Muscle of leg (tissue), 3 donors: ENCODE measurements at regions not wholly inside any gene's neighbourhood (a gene's known extent, or its start where the extent isn't known, plus 50 kb on each side); places are given as distances from the start of the nearest gene placed in this dataset.
"Not testable (repeated sequence)": the region's sequence is repeated elsewhere in the genome, so short reads cannot be mapped to it uniquely, and the experiment has no call there.

ENCODE experiments used
- DNase-seq: peaks from one replicate; pipeline ENCODE4 v3.0.0; 2013
- H3K27ac ChIP-seq: one replicate; pipeline ENCODE4 v1.5.1; 2013; ENCODE audit warnings: mild to moderate bottlenecking, low read length, control low read depth
- H3K27me3 ChIP-seq: one replicate; pipeline ENCODE4 v1.6.1; 2013; ENCODE audit warnings: low read length; ENCODE audit not compliant: control insufficient read depth, insufficient read depth
- H3K36me3 ChIP-seq: one replicate; pipeline ENCODE4 v1.6.1; 2013; ENCODE audit warnings: low read length; ENCODE audit not compliant: control insufficient read depth, insufficient read depth
- H3K4me1 ChIP-seq: one replicate; pipeline ENCODE4 v1.6.1; 2013; ENCODE audit warnings: low read length; ENCODE audit not compliant: control insufficient read depth, insufficient read depth
- H3K4me3 ChIP-seq: one replicate; pipeline ENCODE4 v1.5.1; 2013; ENCODE audit warnings: low read length, control low read depth
- H3K9me3 ChIP-seq: replicated peaks from 2 replicates; pipeline ENCODE4 v1.6.1; 2013; ENCODE audit warnings: low read depth, low read length; ENCODE audit not compliant: control insufficient read depth
- WGBS: methylation state at CpG from one replicate; pipeline ENCODE4 v1.1.5; 2013; ENCODE audit warnings: missing lambda C conversion rate; ENCODE audit not compliant: insufficient coverage; 5-methylcytosine and 5-hydroxymethylcytosine counted together

DNA sequence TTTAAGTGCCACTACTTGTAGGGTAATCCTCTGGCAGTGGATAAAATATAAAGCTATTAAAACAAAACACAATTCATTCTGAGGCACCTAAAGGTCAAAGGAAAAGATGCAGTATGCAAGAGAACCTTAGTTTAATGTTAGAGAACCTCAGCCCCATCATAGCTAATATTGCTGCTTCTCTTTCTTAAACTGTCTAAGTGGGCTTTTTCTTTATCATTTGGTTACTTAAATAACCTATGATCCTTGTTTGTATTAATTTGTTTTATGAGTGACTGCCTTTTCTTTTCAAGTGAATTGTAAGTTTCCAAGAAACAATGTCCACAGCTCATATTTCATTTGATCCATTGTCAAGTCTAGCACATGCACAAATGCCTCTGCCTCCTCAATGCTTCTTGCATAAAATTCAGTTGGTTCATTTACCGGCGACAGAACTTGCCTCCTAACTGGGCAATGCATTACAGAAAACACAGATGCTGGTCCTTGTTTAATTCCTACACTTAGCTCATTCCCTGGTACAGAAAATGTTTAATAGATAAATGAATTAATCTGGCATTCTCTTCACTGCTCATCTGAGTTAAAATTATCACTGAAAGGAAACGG is 1049.8 kb downstream of the OLFM4 start:
- no peaks in the 10 kb centered on the region for H3K36me3 ChIP-seq
- H3K4me1 ChIP-seq: no peaks in the 10 kb centered on the region
- no peak for DNase-seq
- H3K27me3 ChIP-seq: no peaks in the 10 kb centered on the region
- peaks cover 6% of the 10 kb centered on the region for H3K9me3 ChIP-seq
- WGBS: no CpG with 5 or more reads among the region's 3 CpGs
- no peak overlapping the region for H3K4me3 ChIP-seq
- no peak overlapping the region for H3K27ac ChIP-seq

DNA sequence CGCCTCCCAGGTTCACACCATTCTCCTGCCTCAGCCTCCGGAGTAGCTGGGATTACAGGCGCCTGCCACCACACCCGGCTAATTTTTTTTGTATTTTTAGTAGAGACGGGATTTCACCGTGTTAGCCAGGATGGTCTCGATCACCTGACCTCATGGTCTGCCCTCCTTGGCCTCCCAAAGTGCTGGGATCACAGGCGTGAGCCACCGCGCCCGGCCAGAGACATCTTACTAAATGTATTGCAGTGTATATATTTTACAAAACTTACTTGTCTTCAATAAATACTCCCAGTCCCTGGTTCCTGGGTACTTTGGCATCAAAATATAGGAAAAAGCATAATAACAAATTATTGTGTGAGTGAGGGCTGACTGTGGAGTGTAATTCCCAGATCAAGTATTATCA is 1053.7 kb downstream of the OLFM4 start:
- not testable (repeated sequence) for H3K27ac ChIP-seq, H3K9me3 ChIP-seq, H3K4me3 ChIP-seq, H3K27me3 ChIP-seq, H3K4me1 ChIP-seq, H3K36me3 ChIP-seq, DNase-seq
- no CpG with 5 or more reads among the region's 11 CpGs for WGBS

DNA sequence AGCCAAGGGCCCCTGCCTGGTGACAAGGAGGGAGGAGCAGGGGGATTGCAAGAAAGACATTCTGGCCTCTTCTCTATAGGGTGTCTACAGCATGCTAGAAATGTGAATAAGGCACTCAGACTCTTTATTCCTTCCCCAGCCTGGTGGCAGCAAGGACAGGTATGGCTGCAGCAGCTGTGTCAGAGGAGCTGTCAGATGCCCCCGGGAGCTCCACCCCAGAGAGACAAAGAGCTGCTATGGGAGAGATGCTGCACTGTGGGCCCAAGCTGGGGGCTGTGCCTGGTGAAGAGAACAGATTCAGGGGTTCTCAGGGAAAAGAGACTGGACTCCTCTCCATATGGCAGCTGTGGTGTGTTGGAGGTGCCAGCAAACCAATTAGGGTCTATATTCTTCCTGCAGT is 1063.3 kb downstream of the OLFM4 start:
- H3K27ac ChIP-seq: no peak overlapping the region
- H3K4me3 ChIP-seq: no peak overlapping the region
- WGBS: 70% methylated on average over 1 of the region's 1 CpG
- no peaks in the 10 kb centered on the region for H3K9me3 ChIP-seq
- no peaks in the 10 kb centered on the region for H3K27me3 ChIP-seq
- no peak for DNase-seq
- no peaks in the 10 kb centered on the region for H3K4me1 ChIP-seq
- H3K36me3 ChIP-seq: no peaks in the 10 kb centered on the region

DNA sequence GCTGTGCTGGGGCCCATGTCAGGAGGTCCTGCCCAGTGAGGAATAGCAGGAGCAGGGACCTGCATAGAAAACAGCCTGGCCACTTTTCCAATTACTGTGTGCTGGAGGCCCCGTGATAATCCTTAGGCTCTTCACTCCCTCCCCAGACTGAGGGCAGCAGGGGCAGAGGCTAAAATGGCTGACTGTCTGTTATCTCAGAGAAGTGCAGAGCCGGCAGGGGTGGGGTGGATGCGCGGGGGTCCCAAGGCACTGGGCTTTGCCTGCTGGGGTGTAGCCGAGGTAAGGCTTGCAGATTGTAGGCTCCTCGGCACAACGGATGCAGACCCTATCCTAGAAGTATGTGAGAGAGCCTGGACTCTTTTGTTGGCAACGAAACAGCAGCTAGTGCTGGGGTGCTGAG is 1064.1 kb downstream of the OLFM4 start:
- Histone ChIP-seq H3K27me3 (no peaks in the 10 kb centered on the region), H3K9me3 (no peaks in the 10 kb centered on the region), H3K4me1 (no peaks in the 10 kb centered on the region), H3K4me3 (no peak overlapping the region), H3K27ac (no peak overlapping the region), H3K36me3 (no peaks in the 10 kb centered on the region)
- DNase-seq: no peak
- 85% methylated on average over 7 of the region's 8 CpGs for WGBS

DNA sequence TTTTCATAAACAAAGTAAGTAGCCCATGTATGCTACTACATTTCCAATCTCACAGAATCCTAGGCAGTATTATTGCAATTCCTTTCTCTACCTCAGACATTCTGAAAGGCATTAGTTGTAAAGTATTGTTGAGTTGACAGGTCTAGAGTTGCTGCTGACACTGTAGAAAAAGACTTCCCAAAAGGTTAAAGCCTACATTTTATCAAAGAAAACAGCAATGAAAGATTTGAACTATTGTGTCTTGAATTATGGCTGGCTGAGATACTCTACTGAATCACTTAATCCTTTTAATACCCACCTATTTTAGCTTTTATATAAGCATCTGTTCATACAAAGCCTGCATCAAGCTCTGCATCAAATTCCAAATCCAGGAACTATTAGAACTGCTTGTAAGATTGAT is 1082.0 kb downstream of the OLFM4 start:
- Histone ChIP-seq H3K36me3 (no peaks in the 10 kb centered on the region), H3K9me3 (no peaks in the 10 kb centered on the region), H3K27me3 (no peaks in the 10 kb centered on the region), H3K27ac (no peak overlapping the region), H3K4me3 (no peak overlapping the region), H3K4me1 (no peaks in the 10 kb centered on the region)
- no peak for DNase-seq

DNA sequence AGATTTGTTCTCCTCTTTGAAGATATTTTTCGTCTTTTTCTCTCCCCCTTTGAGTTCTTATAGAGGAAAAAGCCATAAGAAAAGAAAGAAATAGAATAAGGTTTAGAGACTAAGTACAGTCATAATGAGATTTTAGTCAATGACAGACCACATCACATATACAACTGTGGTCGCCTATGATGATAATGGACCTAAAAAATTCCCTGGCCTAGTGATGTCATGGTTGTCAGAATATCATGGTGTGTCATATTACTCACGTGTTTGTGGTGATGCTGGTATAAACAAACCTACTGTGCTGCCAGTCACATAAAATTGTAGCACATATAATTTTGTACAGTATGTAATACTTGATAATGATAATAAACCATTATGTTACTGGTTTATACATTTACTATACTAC is 1096.1 kb downstream of the OLFM4 start:
- DNase-seq: no peak
- no peaks in the 10 kb centered on the region for H3K27me3 ChIP-seq
- H3K4me3 ChIP-seq: no peak overlapping the region
- H3K36me3 ChIP-seq: no peaks in the 10 kb centered on the region
- H3K9me3 ChIP-seq: no peaks in the 10 kb centered on the region
- WGBS: no CpG with 5 or more reads among the region's 3 CpGs
- H3K4me1 ChIP-seq: no peaks in the 10 kb centered on the region
- H3K27ac ChIP-seq: no peak overlapping the region

DNA sequence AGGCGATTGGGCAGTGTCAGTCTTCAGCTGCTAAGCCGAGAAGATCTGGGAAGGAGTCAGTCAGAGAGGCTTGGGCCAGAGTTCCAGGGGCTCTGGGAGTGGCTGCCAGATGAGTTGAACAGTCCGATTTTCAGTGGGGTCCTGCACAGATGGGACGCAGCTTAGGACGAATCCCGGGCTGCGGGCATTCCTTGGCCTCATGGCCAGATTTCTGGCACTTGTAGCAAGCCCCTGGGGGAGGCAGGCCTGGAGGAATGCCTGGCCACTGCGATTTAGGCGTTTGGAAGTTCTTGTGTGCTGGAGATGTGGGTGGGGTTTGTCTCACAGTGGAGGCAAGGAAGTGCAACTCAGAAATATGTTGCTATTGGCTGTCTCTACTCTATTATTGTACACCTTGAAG is 1102.3 kb downstream of the OLFM4 start:
- not testable (repeated sequence) for H3K27ac ChIP-seq, DNase-seq, H3K27me3 ChIP-seq, H3K36me3 ChIP-seq, H3K4me1 ChIP-seq, H3K9me3 ChIP-seq, H3K4me3 ChIP-seq
- 61% methylated on average over 9 of the region's 9 CpGs for WGBS

DNA sequence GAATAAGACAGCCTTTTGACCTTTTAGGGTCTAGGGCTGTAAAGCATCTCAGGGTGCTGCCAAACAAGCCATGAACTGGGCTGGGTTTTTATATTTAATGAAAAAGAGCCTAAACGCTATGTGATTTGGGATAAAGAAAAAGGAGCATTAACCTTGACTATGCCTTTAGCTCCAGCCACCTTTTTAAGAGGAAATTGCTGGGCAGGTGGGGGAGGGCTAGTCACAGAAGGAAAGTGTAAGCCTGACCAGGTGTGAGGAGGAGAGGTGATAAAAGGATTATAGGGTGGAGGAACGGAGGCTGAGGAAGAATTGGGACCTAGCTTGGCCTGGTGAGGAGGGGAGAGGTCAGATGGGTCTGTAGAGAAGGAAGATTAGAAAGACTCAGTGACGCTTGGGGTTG is 1102.8 kb downstream of the OLFM4 start:
- 79% methylated on average over 3 of the region's 3 CpGs for WGBS

DNA sequence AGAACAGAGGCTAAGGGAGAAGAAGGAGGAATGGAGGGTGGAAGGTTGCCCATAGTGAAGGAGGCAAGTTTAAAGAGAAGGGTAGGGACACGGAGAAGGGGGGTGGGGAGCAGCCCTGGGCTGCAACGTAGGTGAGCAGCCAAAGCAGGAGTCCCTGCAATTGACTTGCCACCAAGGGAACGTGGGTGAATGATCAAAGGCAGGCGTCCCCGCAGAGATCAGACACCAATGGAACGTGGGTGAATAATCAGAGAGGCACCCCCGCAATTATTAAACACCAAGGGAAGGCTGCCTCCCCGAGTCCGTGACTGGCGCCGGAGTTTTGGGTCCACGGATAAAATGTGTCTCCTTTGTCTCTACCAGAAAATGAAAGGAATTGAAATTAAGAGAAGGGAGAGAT is 1103.5 kb downstream of the OLFM4 start:
- H3K36me3 ChIP-seq, H3K27ac ChIP-seq, H3K4me1 ChIP-seq, H3K4me3 ChIP-seq, DNase-seq, H3K9me3 ChIP-seq, H3K27me3 ChIP-seq: not testable (repeated sequence)
- 86% methylated on average over 5 of the region's 12 CpGs for WGBS

More for the DNA sequence above, 1102.8 kb downstream of the OLFM4 start:
- H3K4me3 ChIP-seq, H3K27me3 ChIP-seq, DNase-seq, H3K4me1 ChIP-seq, H3K27ac ChIP-seq, H3K9me3 ChIP-seq, H3K36me3 ChIP-seq: not testable (repeated sequence)

DNA sequence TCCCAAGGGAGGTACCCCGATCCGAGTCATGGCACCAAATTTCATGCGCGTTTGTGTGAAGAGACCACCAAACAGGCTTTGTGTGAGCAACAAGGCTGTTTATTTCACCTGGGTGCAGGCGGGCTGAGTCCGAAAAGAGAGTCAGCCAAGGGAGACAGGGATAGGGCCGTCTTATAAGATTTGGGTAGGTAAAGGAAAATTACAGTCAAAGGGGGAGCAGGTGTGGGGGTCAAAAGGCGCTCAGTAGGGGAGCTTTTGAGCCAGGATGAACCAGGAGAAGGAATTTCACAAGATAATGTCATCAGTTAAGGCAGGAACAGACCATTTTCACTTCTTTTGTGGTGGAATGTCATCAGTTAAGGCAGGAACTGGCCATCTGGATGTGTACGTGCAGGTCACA is 1104.1 kb downstream of the OLFM4 start:
- H3K36me3 ChIP-seq, DNase-seq, H3K9me3 ChIP-seq, H3K4me3 ChIP-seq, H3K27ac ChIP-seq, H3K27me3 ChIP-seq, H3K4me1 ChIP-seq: not testable (repeated sequence)
- WGBS: 89% methylated on average over 7 of the region's 9 CpGs

DNA sequence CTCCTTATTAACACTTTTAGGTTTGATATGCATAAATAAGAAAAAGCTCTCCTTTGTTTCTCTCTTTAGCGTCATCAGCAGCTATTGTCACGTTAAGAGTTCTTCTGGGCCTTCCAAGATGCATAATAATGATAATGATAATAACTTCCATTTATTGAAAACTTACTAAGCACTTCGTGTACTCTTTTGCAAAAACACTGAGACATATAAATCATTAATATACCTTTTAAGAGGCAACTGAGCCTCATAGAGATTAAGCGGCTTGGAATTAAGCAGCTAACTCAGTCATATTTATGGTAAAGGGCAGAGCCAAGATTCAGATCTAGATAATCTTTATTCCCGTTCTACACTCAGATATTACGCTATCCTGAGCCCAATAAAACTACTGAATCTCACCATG is 1105.1 kb downstream of the OLFM4 start:
- Histone ChIP-seq H3K36me3 (no peaks in the 10 kb centered on the region), H3K27ac (no peak overlapping the region), H3K9me3 (no peaks in the 10 kb centered on the region), H3K4me3 (no peak overlapping the region), H3K4me1 (no peaks in the 10 kb centered on the region), H3K27me3 (no peaks in the 10 kb centered on the region)
- 100% methylated on average over 1 of the region's 6 CpGs for WGBS
- no peak for DNase-seq
